GM19035 (cell line): ENCODE measurements at regions not wholly inside any gene's neighbourhood (a gene's known extent, or its start where the extent isn't known, plus 50 kb on each side); places are given as distances from the start of the nearest gene placed in this dataset.

Experiments used
- ATAC-seq: cut with Tn5 transposase; IDR thresholded peaks from one replicate; pipeline ENCODE4 v1.9.1; 2021; ENCODE audit not compliant: unreplicated experiment

GRCh38 chr4:4808086-4808485 lies 51.4 kb upstream of the MSX1 start:
- no peak for ATAC-seq

- ATAC-seq = no peak
Measured at GRCh38 chr4:4805887-4806286, 53.6 kb upstream of the MSX1 start.

- no peak for ATAC-seq
Measured at GRCh38 chr4:4803912-4804296, 55.6 kb upstream of the MSX1 start.

- ATAC-seq = no peak
Measured at GRCh38 chr4:4803216-4803911, 56.1 kb upstream of the MSX1 start.

- no peak for ATAC-seq
Measured at GRCh38 chr4:4800646-4801408, 58.6 kb upstream of the MSX1 start.

- no peak for ATAC-seq
Measured at GRCh38 chr4:4794421-4794820, 65.0 kb upstream of the MSX1 start.

- ATAC-seq = no peak
Measured at GRCh38 chr4:4792466-4792865, 67.0 kb upstream of the MSX1 start.

GRCh38 chr4:4791299-4792111 lies 68.0 kb upstream of the MSX1 start:
- ATAC-seq = no peak

- ATAC-seq = no peak
Measured at GRCh38 chr4:4789462-4789861, 70.0 kb upstream of the MSX1 start.

- ATAC-seq = no peak
Measured at GRCh38 chr4:4788573-4788972, 70.9 kb upstream of the MSX1 start.

GRCh38 chr4:4787421-4787820 lies 72.0 kb upstream of the MSX1 start:
- ATAC-seq = no peak

GRCh38 chr4:4784379-4784778 lies 75.1 kb upstream of the MSX1 start:
- ATAC-seq = no peak

GRCh38 chr4:4783847-4784246 lies 75.6 kb upstream of the MSX1 start:
- no peak for ATAC-seq

GRCh38 chr4:4782969-4783368 lies 76.5 kb upstream of the MSX1 start:
- no peak for ATAC-seq

- no peak for ATAC-seq
Measured at GRCh38 chr4:4781936-4782707, 77.3 kb upstream of the MSX1 start.

GRCh38 chr4:4780729-4781244 lies 78.7 kb upstream of the MSX1 start:
- ATAC-seq = no peak

- no peak for ATAC-seq
Measured at GRCh38 chr4:4779486-4779885, 80.0 kb upstream of the MSX1 start.

- no peak for ATAC-seq
Measured at GRCh38 chr4:4779054-4779453, 80.4 kb upstream of the MSX1 start.

GRCh38 chr4:4778554-4778953 lies 80.9 kb upstream of the MSX1 start:
- ATAC-seq = no peak

- ATAC-seq = no peak
Measured at GRCh38 chr4:4776934-4777333, 82.5 kb upstream of the MSX1 start.

- no peak for ATAC-seq
Measured at GRCh38 chr4:4776335-4776734, 83.1 kb upstream of the MSX1 start.
